K562 (cell line): ENCODE measurements at regions not wholly inside any gene's neighbourhood (a gene's known extent, or its start where the extent isn't known, plus 50 kb on each side); places are given as distances from the start of the nearest gene placed in this dataset.

Experiments
- BHLHE40 ChIP-seq: IDR thresholded peaks from 2 replicates; pipeline ENCODE4 v1.6.1; 2011; ENCODE audit warnings: low read length, improper control_type of control experiment
- BMI1 ChIP-seq: fragments of 150-350 bp; IDR thresholded peaks from 2 replicates; pipeline ENCODE4 v1.6.1; 2014; ENCODE audit warnings: low read length
- CHCHD3 ChIP-seq: fragments of 250-450 bp; sonication (Bioruptor Pico); IDR thresholded peaks from 2 replicates; pipeline ENCODE4 v2.1.2; 2022; ENCODE audit warnings: mild to moderate bottlenecking
- CXXC5 ChIP-seq: fragments of 250-450 bp; sonication (Bioruptor Pico); IDR thresholded peaks from 2 replicates; pipeline ENCODE4 v1.8.0; 2022; ENCODE audit warnings: inconsistent platforms, mild to moderate bottlenecking, moderate library complexity
- MCM3 ChIP-seq: fragments of 450-650 bp; IDR thresholded peaks from 2 replicates; pipeline ENCODE4 v1.6.1; 2016
- MEIS2 ChIP-seq: fragments of 450-650 bp; IDR thresholded peaks from 2 replicates; pipeline ENCODE4 v1.6.1; 2014; ENCODE audit warnings: mild to moderate bottlenecking; ENCODE audit not compliant: partially characterized antibody
- PTRF ChIP-seq: fragments of 450-650 bp; IDR thresholded peaks from 2 replicates; pipeline ENCODE4 v1.6.1; 2016; ENCODE audit warnings: mild to moderate bottlenecking, missing genetic modification characterization, missing compliant biosample characterization
- SP1 ChIP-seq: sonication (generic); formaldehyde crosslinking; IDR thresholded peaks from 2 replicates; pipeline ENCODE4 v1.8.1; 2022; ENCODE audit warnings: mild to moderate bottlenecking, missing genetic modification reagents
- TBL1XR1 ChIP-seq, 2 experiments: IDR thresholded peaks; 2 replicates each; pipeline ENCODE4 v1.6.1; 2012; ENCODE audit warnings: improper control_type of control experiment in 2 of 2, low read length in 2 of 2, mild to moderate bottlenecking in 1 of 2
- TCF7L2 ChIP-seq: fragments of 150-350 bp; IDR thresholded peaks from 2 replicates; pipeline ENCODE4 v1.6.1; 2016; ENCODE audit warnings: low read depth, mild to moderate bottlenecking, low read length, moderate library complexity
- ZNF121 ChIP-seq: sonication (generic); formaldehyde crosslinking; conservative IDR thresholded peaks from 2 replicates; pipeline ENCODE4 v1.8.0; 2022; ENCODE audit warnings: missing genetic modification reagents
- ZNF436 ChIP-seq: fragments of 250-450, 450-650 bp; sonication (Bioruptor Pico); formaldehyde crosslinking; IDR thresholded peaks from 2 replicates; pipeline ENCODE4 v1.7.0; 2020; ENCODE audit warnings: mild to moderate bottlenecking
- TF ChIP-seq, protein P1 (sequence below): sonication (generic); formaldehyde crosslinking; IDR thresholded peaks from 2 replicates; pipeline ENCODE4 v1.8.1; 2023; ENCODE audit warnings: mild to moderate bottlenecking, missing genetic modification reagents
- TF ChIP-seq, protein P2 (sequence below): fragments of 250-450 bp; sonication (Bioruptor Pico); IDR thresholded peaks from 2 replicates; pipeline ENCODE4 v1.8.0; 2021; ENCODE audit warnings: mild to moderate bottlenecking, moderate library complexity

DNA sequence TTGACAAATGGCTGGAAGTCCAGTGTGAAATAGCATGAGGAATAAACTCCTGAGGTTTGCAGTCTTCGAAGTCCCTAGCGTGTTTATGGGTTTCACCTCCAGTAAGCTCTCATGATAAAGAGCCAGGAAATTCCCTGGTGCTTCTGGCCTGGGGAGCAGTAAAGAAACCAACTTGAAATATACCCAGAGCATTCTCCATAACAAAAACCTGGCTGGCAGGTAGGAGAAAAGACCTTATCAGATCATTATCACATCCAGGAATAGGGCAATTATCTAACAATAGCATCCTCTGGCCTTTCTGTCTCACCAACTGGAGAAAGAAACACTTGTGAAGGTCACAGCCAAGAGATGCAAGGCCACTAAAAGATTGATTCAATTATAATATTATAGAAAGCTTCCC, 513.6 kb upstream of the LRRTM4 start:
- TF ChIP-seq TBL1XR1 (IDR thresholded peaks at IDR 0.05; ENCODE audit: low read length in 2 of 2) (no peak), MCM3 (no peak), BMI1 (no peak), TCF7L2 (no peak), CHCHD3 (CRISPR knock-in tag) (no peak), SP1 (CRISPR knock-in tag) (no peak), MEIS2 (no peak), ZNF436 (CRISPR knock-in tag) (no peak), BHLHE40 (no peak), CXXC5 (CRISPR knock-in tag) (no peak), PTRF (tag) (no peak), ZNF121 (CRISPR knock-in tag) (no peak)
- TF ChIP-seq, protein P1, sequence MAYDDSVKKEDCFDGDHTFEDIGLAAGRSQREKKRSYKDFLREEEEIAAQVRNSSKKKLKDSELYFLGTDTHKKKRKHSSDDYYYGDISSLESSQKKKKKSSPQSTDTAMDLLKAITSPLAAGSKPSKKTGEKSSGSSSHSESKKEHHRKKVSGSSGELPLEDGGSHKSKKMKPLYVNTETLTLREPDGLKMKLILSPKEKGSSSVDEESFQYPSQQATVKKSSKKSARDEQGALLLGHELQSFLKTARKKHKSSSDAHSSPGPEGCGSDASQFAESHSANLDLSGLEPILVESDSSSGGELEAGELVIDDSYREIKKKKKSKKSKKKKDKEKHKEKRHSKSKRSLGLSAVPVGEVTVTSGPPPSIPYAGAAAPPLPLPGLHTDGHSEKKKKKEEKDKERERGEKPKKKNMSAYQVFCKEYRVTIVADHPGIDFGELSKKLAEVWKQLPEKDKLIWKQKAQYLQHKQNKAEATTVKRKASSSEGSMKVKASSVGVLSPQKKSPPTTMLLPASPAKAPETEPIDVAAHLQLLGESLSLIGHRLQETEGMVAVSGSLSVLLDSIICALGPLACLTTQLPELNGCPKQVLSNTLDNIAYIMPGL (CRISPR knock-in tag) = no peak
- TF ChIP-seq, protein P2, sequence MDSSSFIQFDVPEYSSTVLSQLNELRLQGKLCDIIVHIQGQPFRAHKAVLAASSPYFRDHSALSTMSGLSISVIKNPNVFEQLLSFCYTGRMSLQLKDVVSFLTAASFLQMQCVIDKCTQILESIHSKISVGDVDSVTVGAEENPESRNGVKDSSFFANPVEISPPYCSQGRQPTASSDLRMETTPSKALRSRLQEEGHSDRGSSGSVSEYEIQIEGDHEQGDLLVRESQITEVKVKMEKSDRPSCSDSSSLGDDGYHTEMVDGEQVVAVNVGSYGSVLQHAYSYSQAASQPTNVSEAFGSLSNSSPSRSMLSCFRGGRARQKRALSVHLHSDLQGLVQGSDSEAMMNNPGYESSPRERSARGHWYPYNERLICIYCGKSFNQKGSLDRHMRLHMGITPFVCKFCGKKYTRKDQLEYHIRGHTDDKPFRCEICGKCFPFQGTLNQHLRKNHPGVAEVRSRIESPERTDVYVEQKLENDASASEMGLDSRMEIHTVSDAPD (CRISPR knock-in tag) = no peak
